K562 (cell line): ENCODE measurements at regions not wholly inside any gene's neighbourhood (a gene's known extent, or its start where the extent isn't known, plus 50 kb on each side); places are given as distances from the start of the nearest gene placed in this dataset.

ENCODE experiments used
- CBFB ChIP-seq: sonication (generic); formaldehyde crosslinking; IDR thresholded peaks from 2 replicates; pipeline ENCODE4 v1.4.0; 2020; ENCODE audit warnings: mild to moderate bottlenecking, missing genetic modification reagents
- ELK1 ChIP-seq: sonication (generic); formaldehyde crosslinking; IDR thresholded peaks from 2 replicates; pipeline ENCODE4 v1.8.1; 2022; ENCODE audit warnings: missing genetic modification reagents
- EZH2 ChIP-seq: IDR thresholded peaks from 2 replicates; pipeline ENCODE4 v1.6.1; 2012; ENCODE audit warnings: low read depth, mild to moderate bottlenecking, inconsistent platforms, low read length, borderline replicate concordance
- HNRNPLL ChIP-seq: fragments of 200-400 bp; formaldehyde crosslinking; IDR thresholded peaks from 2 replicates; pipeline ENCODE4 v1.6.1; 2017; ENCODE audit warnings: low read length, low read depth, mild to moderate bottlenecking; ENCODE audit not compliant: poor library complexity, severe bottlenecking
- NR2C2 ChIP-seq, 2 experiments: fragments of 200-800 bp in 1 of 2; sonication (Bioruptor generic) in 1 of 2; sonication (generic) in 1 of 2; formaldehyde crosslinking in 1 of 2; IDR thresholded peaks; 2 replicates each; pipeline versions ENCODE4 v1.6.1 to v1.8.0; 2016 to 2022; ENCODE audit warnings: mild to moderate bottlenecking in 1 of 2, missing compliant biosample characterization in 1 of 2, missing genetic modification characterization in 1 of 2, missing genetic modification reagents in 1 of 2
- PRPF4 ChIP-seq: fragments of 200-400 bp; formaldehyde crosslinking; IDR thresholded peaks from one replicate; pipeline ENCODE4 v1.6.1; 2017; ENCODE audit warnings: low read length, low read depth, mild to moderate bottlenecking; ENCODE audit not compliant: insufficient read depth, poor library complexity, severe bottlenecking
- RFX1 ChIP-seq: fragments of 450-650 bp; IDR thresholded peaks from 2 replicates; pipeline ENCODE4 v1.6.1; 2016; ENCODE audit warnings: mild to moderate bottlenecking, moderate library complexity
- SAFB2 ChIP-seq: fragments of 200-400 bp; formaldehyde crosslinking; IDR thresholded peaks from 2 replicates; pipeline ENCODE4 v1.6.1; 2018; ENCODE audit warnings: borderline replicate concordance, low read length, low read depth, moderate library complexity; ENCODE audit not compliant: severe bottlenecking
- SIX5 ChIP-seq, 2 experiments: IDR thresholded peaks; 2 replicates each; pipeline ENCODE4 v1.6.1; 2011; ENCODE audit warnings: low read length in 2 of 2, borderline replicate concordance in 1 of 2, low read depth in 1 of 2, mild to moderate bottlenecking in 1 of 2, moderate library complexity in 1 of 2; ENCODE audit not compliant: insufficient read depth in 1 of 2
- SMARCE1 ChIP-seq: fragments of 450-650 bp; IDR thresholded peaks from 2 replicates; pipeline ENCODE4 v1.7.1; 2016; ENCODE audit warnings: mild to moderate bottlenecking
- SMC3 ChIP-seq: conservative IDR thresholded peaks from 2 replicates; pipeline ENCODE4 v1.6.1; 2011; ENCODE audit warnings: low read depth, low read length, improper control_type of control experiment; ENCODE audit not compliant: insufficient read depth
- TF ChIP-seq, protein P1 (sequence below), 2 experiments: fragments of 450-650 bp; IDR thresholded peaks; 2 replicates each; pipeline ENCODE4 v1.6.1; 2018; ENCODE audit warnings: mild to moderate bottlenecking in 2 of 2, low read depth in 1 of 2; ENCODE audit not compliant: partially characterized antibody in 2 of 2
- TF ChIP-seq, protein P2 (sequence below), 3 experiments: IDR thresholded peaks in 2 of 3; conservative IDR thresholded peaks in 1 of 3; 2 replicates each; pipeline ENCODE4 v1.5.1; 2011 to 2012; ENCODE audit warnings: low read length in 3 of 3, mild to moderate bottlenecking in 3 of 3, control low read depth in 2 of 3, improper control_type of control experiment in 1 of 3, inconsistent platforms in 1 of 3, low read depth in 1 of 3, mixed read lengths in 1 of 3, moderate library complexity in 1 of 3; ENCODE audit not compliant: insufficient read depth in 2 of 3

GRCh38 chr20:34190679-34191090 lies 50.5 kb upstream of the ASIP start:
- TF ChIP-seq SAFB2 (no peak), HNRNPLL (no peak), SIX5 (IDR thresholded peaks at IDR 0.05; ENCODE audit: borderline replicate concordance in 1 of 2, insufficient read depth in 1 of 2, low read depth in 1 of 2, low read length in 2 of 2) (no peak), RFX1 (no peak), SMARCE1 (no peak), NR2C2 (CRISPR knock-in tag; IDR thresholded peaks at IDR 0.05) (no peak), NR2C2 (tag; IDR thresholded peaks at IDR 0.05) (no peak), CBFB (CRISPR knock-in tag) (no peak), SMC3 (peak; percentile 87), ELK1 (no peak), EZH2 (no peak), PRPF4 (no peak)
- TF ChIP-seq, protein P1, sequence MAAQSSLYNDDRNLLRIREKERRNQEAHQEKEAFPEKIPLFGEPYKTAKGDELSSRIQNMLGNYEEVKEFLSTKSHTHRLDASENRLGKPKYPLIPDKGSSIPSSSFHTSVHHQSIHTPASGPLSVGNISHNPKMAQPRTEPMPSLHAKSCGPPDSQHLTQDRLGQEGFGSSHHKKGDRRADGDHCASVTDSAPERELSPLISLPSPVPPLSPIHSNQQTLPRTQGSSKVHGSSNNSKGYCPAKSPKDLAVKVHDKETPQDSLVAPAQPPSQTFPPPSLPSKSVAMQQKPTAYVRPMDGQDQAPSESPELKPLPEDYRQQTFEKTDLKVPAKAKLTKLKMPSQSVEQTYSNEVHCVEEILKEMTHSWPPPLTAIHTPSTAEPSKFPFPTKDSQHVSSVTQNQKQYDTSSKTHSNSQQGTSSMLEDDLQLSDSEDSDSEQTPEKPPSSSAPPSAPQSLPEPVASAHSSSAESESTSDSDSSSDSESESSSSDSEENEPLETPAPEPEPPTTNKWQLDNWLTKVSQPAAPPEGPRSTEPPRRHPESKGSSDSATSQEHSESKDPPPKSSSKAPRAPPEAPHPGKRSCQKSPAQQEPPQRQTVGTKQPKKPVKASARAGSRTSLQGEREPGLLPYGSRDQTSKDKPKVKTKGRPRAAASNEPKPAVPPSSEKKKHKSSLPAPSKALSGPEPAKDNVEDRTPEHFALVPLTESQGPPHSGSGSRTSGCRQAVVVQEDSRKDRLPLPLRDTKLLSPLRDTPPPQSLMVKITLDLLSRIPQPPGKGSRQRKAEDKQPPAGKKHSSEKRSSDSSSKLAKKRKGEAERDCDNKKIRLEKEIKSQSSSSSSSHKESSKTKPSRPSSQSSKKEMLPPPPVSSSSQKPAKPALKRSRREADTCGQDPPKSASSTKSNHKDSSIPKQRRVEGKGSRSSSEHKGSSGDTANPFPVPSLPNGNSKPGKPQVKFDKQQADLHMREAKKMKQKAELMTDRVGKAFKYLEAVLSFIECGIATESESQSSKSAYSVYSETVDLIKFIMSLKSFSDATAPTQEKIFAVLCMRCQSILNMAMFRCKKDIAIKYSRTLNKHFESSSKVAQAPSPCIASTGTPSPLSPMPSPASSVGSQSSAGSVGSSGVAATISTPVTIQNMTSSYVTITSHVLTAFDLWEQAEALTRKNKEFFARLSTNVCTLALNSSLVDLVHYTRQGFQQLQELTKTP (IDR thresholded peaks at IDR 0.05; ENCODE audit: low read depth in 1 of 2, partially characterized antibody in 2 of 2), result no peak
- TF ChIP-seq, protein P2, sequence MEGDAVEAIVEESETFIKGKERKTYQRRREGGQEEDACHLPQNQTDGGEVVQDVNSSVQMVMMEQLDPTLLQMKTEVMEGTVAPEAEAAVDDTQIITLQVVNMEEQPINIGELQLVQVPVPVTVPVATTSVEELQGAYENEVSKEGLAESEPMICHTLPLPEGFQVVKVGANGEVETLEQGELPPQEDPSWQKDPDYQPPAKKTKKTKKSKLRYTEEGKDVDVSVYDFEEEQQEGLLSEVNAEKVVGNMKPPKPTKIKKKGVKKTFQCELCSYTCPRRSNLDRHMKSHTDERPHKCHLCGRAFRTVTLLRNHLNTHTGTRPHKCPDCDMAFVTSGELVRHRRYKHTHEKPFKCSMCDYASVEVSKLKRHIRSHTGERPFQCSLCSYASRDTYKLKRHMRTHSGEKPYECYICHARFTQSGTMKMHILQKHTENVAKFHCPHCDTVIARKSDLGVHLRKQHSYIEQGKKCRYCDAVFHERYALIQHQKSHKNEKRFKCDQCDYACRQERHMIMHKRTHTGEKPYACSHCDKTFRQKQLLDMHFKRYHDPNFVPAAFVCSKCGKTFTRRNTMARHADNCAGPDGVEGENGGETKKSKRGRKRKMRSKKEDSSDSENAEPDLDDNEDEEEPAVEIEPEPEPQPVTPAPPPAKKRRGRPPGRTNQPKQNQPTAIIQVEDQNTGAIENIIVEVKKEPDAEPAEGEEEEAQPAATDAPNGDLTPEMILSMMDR (IDR thresholded peaks at IDR 0.05 in 2 of 3, conservative IDR thresholded peaks at IDR 0.05 in 1 of 3; ENCODE audit: insufficient read depth in 2 of 3, low read depth in 1 of 3, low read length in 3 of 3), result peak; percentile 79 to 95 (median 89)
